Uterus (tissue), 2 donors: ENCODE measurements at regions not wholly inside any gene's neighbourhood (a gene's known extent, or its start where the extent isn't known, plus 50 kb on each side); places are given as distances from the start of the nearest gene placed in this dataset.

ENCODE experiments used
- CTCF ChIP-seq, 4 experiments: fragments of 200-600 bp in 2 of 4; fragments of 450-650 bp in 2 of 4; sonication (generic) in 2 of 4; IDR thresholded peaks; one replicate each; pipeline ENCODE4 v1.5.1; 2016 to 2019; ENCODE audit warnings: antibody characterized with exemption in 4 of 4, mild to moderate bottlenecking in 2 of 4, moderate library complexity in 1 of 4
- POLR2A ChIP-seq, 2 donors: fragments of 450-650 bp; IDR thresholded peaks; one replicate each; pipeline ENCODE4 v1.6.1; 2016; ENCODE audit warnings: antibody characterized with exemption in 2 of 2, mild to moderate bottlenecking in 1 of 2, moderate library complexity in 1 of 2

GRCh38 chr12:107310621-107311020, 217.3 kb upstream of the CRY1 start:
- TF ChIP-seq POLR2A (IDR thresholded peaks at IDR 0.05) (no peak), CTCF (IDR thresholded peaks at IDR 0.05) (no peak)
